GM19043 (cell line): ENCODE measurements at regions not wholly inside any gene's neighbourhood (a gene's known extent, or its start where the extent isn't known, plus 50 kb on each side); places are given as distances from the start of the nearest gene placed in this dataset.

Source experiments
- ATAC-seq: cut with Tn5 transposase; IDR thresholded peaks from one replicate; pipeline ENCODE4 v1.9.1; 2021; ENCODE audit warnings: low read depth; ENCODE audit not compliant: unreplicated experiment

DNA sequence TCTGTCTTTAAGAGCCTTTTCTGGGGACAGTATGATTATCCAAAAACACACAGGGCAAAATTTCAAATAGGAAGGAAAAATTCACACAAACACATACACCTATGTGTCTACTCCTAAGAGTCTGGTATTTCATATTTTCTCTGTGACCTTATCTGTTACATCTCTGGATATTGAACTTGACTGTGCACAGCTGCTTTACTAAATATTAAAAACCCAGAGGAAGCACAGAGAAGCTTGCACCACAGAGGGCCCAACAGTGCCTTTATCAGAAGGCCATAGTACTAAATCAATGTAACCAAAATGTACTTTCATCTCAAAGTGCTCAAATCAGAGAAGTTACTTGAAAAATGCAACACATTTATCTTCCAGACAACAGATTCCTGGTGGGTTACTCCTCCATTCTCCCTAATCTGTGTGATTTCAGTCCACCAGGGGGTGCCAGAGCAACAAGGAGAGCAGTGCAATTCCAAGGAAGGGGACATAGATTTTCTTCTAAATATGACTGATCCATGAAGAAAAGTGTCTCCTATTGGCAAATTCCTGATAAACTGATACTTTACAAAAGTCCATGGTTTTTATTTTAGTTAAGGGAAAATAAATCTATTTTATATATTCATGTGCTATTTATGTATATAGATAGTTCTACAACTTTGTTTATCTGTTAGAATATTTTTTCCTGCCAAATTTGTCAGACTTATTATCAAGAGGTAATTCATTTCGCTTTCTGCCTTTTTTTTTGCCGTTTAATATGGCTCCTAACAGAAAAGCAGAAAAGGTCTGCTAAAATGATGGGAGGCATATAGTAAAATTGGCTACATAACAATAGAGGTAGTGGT lies 617.6 kb downstream of the LRFN5 start:
- no peak for ATAC-seq

DNA sequence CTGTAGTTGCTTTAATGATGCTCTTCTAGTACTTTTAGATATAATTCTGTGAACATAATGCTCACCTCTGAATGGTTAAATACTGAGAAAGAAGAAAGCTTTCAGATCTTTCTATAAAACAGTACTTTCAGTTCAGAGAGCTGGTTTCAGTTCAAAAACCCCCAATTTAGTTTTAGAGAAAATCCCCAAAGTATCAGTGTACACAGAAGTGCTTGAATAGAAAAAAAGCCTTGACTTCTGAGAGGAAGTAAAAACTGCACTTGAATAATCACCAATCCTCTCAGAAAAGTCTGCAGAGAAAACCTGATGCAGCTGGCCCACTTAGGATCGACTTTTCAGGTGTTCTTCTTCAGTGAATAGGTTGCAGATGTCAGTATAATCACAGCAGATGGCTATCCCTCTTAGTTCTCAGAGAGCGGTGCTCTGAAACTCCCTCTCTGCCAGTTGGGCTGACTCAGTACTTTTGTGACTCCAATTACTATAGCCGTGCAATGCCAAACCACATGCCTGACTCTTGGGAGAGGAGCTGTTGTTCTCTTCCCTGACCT lies 616.3 kb downstream of the LRFN5 start:
- ATAC-seq, result peak; percentile 89

DNA sequence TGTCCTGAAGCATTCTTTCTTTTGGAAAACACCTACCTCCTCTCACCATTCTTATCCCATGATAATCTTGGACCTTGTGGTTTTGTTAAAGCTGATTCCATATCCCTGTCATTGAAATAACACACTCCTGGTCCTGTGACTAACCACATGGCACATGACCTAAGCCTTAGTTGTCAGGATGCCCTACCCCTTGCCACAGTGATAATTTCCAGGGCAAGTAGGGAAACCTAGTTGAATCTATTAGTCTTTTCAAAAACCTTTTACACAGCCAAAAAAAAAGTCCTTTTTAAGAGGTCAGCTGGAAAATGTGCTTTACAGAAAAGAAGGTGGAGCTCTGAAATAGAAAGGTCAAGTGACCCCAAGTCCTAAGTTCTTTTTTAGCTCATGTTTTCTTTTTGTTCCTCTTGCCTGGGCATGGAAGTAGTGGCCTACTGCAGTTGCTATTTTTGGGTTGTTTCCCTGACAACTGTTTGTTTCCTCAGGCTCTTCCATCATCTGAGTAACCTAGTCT lies 608.4 kb downstream of the LRFN5 start:
- ATAC-seq, result no peak

DNA sequence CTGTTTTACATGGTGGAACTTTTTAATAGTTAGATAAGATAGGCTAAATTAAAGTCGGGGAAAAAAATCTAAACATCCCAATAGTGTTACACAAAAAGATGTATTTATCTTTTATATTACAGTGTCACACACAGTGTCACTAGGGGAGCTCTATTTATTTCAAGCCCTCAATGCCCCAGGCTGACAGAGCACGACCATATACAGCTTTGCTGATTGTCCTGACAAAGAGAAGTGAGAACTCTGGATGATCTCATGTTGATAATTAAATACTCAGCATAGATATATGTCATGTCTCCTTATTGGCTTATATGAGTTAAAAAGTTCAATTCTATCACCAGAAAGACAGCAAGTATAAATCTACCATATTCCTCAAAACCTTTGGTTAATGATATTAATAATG lies 594.3 kb downstream of the LRFN5 start:
- no peak for ATAC-seq

DNA sequence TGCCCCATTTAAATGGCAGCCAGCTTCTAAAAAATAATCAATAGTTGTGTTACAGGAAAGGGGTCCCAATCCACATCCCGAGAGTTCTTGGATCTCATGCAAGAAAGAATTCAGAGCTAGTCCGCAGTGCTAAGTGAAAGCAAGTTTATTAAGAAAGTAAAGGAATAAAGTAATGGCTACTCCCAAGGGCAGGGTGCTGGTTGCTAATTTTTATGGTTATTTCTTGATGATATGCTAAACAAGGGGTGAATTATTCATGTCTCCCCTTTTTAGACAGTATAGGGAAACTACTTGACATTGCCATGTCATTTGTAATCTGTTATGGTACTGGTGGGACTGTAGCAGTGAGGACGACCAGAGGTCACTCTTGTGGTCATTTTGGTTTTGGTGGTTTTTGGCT lies 591.3 kb downstream of the LRFN5 start:
- ATAC-seq, result no peak

DNA sequence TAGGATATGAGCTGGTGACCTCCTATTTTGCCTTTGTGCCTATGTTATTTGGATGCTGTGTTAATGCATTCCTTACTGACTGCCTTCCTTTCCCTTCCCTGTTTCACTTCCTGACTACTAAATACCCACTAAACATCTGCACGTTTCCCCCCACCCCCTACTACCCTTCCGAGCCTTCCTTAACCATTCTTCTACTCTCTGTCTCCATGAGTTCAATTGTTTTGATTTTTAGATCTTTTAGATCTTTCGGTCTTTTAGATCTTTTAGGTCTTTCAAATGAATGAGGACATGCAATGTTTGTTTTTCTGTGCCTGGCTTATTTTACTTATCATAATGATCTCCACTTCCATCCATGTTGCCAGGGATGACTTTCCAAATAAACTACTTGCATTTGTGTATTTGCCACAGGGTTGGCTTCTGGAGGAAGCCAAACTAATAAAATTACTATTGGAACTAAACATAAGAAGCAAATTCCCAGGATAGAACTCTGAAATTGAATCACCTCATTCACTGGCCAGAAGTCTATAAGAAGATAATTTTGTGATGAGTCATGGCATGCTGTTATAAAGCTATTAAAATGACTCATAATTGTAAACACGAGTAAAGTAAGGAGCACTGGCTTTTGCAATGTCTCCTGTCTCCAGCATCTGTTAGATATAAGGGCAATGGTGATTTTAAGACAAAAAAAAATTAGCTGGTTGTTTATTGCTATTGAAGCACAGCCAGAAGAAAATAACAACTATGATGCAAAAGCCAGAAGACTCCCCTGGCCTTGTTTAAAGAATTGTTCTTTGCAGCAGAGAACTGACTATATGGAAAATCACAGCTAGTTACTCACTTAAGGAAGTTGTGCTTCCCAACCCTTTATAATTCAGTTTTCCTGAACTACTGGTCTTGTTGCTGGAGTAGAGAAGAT lies 586.3 kb downstream of the LRFN5 start:
- ATAC-seq, result no peak

DNA sequence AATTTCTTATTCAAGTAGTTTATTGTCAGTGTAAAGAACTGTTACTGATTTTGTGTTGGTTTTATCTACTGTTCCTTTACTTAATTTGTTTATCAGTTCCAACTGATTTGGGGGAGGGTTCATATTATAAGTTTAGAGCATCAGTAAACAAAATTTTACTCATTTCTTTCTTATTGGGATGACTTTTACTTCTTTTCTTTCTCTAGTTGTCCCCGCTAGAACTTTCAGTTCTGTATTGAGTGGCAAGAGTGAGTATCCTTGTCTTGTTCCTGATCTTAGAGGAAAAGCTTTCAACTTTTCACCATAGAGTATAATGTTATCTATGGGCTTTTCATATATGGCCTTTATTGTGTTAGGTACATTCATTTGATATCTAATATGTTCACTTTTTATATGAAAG lies 584.1 kb downstream of the LRFN5 start:
- ATAC-seq, result no peak

DNA sequence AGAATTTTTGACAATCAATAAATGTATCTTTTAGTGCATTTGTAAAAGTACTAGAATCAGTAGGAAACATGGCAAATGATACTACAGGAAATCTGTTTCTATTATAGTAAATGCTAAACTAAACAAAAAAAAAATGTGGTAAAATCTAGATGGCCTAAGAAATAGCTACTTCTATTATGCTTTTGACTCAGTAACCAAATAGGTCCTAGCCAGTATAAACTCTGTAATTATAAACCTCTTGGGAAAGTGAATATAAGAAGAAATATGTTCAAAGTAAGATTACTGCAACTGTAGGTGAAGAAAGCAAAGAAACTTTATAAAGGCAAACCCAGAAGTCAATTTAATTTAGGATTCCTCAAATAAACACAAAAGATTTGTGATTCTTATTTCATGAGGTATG lies 581.2 kb downstream of the LRFN5 start:
- no peak for ATAC-seq

DNA sequence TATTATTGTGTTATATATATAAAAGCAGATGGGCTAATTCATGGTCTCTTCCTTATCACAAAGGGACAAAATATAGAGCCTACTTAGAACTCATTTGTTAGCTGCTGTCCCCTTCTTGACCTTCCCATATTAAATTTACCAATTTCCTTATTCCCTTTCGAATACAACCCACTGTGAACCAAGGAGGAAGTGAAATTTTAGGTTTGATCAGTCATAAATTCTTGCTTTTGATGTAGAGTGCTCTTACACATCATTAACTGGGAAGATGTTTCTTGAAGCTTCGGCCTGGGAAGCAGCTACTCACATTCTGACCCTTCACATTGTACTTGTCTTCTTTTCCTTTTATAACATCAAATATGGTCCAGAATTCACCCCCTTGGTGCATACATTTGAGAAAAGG lies 579.0 kb downstream of the LRFN5 start:
- no peak for ATAC-seq

DNA sequence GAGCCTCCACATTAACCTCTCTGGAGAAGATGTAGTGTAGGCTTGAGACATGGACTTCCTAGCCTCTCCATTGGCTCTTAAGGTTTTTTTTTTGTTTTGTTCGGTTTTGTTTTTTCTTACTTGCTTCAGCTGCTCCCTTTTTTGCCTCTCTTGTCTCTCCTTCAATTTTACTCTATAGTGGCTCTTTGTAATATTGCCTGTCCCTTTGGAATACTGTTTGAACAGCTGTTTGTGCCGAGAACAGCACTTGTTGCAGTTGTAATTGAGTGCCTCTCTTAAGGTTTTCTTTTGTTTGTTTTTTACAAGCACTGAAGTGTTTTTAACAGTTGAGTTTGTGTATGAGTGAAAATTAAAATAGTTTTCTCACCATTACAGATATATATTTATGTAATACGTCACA lies 567.7 kb downstream of the LRFN5 start:
- ATAC-seq, result no peak

DNA sequence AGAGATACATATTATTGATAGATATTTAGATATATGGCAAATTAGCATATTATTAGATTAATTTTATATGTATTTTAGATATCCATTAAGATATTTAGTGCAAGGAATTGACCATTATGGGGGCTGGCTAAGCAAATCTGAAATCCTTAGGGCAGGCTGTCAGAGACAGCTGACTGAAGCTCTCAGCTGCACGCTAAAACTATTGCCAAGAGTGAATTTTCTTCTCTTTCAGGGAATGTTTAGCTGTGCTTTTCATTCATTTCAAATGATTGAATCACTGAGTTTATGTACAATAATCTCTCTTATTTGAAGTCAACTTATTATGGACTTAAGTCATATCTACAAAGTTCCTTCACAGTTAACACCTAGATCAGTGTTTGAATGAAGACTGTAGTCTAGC lies 566.5 kb downstream of the LRFN5 start:
- ATAC-seq, result no peak

DNA sequence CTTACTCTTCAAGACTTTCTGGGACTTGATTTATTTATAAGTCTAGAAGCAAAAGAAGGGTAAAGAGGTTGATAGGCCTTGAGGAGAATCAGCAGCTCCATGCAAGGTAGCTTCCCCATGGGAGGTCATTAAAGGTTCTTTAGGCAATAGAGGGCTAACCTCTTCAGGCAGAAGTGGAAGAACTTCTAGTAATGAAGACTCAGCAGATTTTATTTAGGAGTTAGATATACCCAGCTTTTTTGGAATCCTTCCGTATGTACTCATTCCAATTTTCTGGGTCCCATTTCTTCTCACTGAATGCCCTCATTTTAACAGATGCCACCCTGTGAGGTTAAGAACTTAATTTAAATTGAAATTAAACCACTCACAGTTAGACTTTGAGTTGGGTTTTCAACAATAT lies 565.6 kb downstream of the LRFN5 start:
- no peak for ATAC-seq

DNA sequence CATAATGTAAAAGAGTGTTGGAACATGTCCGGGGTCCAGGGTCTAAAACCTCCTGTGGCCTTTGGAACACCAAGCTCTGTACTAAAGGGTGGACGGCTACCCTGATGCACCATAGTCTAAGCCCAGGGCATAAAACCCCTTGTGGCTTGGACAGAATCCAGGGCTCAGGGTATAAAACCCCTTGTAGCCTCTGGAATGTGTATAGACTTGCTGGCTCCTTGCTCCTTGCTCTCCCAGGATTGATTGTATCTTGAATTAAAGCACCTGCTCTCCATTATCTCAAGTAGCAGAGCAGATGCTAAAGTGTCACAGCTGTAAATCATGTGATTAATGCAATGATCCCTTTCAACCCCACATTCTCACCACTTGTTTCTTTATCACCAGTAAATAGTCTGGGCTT lies 556.5 kb downstream of the LRFN5 start:
- ATAC-seq, result no peak

DNA sequence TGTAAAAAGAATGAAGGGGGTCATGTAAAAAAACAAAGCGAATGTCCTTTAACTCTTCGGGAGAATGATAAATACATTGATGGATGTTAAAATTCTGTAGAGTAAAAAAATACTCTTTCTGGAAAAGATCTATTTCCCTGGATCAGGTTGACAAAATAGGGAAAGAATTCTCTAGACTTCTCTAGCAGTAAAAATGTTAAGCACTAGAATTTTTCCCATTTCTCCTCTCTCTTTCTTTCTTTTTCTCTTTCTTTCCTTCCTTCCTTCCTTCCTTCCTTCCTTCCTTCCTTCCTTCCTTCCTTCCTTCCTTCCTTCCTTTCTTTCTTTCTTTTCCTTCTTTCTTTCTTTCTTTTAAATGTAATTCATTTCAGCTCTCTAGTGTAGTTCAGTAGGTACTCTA lies 552.5 kb downstream of the LRFN5 start:
- ATAC-seq, result no peak

DNA sequence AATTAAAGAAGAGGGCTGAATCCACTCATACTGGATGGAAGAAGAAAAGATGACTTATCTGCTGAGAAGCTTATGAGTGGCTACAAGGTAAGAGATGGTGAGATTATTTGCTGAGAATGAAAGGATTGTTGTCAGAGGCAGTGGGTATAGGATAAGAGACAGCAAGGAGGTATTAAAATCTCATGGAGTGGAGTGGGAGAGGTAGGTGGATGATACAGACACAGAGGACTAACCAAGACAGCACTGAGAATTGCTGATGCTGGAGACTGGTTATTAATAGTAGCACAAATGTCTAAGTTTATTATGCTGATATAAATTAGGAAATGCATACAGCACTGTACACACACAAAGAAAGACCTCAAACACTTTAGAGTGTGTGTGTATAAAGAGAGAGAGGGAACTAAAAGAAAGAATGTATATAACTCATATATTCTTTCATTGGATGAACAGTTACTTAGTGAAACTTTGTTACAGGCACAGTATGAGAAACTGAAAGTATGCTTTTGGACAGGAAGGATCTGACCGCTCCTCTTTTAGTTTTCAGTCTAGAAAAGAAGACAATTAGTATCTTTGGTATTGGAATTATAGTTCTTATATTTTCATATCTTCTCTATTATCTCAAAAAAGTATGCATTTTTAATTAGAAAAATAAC lies 543.1 kb downstream of the LRFN5 start:
- ATAC-seq, result no peak

DNA sequence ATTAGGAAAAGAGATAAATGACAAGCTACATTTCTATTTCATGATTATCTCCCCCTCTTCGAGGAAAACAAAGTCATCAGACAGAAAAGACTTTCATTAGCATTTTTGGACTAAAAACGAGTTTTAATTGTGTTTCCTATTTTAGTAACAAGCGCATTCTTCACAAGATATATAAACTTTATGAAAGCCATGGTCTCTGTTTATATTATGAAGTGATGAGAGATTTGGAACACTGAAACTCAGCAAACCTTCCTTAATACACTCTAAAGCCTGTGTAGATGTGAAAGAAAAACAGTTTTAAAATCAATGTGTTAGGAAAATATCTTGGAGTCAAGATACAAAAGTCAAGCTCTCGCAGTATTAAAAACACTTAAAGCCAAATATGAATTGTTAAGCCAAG lies 539.1 kb downstream of the LRFN5 start:
- no peak for ATAC-seq

DNA sequence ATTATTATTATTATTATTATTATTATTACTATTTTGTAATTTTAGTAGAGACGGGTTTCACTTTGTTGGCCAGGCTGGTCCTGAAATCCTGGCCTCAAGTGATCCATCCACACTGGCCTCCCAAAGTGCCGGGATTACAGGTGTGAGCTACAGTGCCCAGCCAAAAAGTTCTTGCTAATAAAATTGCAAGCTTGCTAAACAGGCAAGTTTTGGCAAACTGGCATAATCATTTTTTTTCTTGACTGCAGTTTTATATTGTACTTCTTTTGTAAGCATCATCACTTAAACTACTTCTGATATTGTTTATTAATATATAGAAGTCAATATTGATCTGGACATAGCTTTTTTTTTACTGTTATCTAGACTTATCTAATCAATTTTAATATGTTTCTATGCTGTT lies 536.4 kb downstream of the LRFN5 start:
- no peak for ATAC-seq

DNA sequence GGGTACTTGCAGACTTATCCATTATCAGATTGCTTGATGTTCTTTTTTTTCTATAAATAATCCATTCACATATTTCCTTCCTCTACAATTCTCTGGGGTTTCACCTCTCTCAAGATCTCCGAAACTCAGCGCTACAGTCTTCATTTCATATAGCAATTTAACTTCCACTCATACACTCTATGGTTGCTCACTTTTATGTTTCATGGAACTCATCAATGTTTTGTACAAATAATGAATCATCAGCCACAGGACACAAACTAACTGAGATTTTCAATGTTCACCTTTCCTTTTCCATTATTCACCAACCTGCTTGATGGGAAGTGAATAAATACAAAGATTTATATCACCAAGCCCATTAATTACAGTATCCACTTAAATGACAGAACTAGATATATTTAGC lies 534.7 kb downstream of the LRFN5 start:
- no peak for ATAC-seq

DNA sequence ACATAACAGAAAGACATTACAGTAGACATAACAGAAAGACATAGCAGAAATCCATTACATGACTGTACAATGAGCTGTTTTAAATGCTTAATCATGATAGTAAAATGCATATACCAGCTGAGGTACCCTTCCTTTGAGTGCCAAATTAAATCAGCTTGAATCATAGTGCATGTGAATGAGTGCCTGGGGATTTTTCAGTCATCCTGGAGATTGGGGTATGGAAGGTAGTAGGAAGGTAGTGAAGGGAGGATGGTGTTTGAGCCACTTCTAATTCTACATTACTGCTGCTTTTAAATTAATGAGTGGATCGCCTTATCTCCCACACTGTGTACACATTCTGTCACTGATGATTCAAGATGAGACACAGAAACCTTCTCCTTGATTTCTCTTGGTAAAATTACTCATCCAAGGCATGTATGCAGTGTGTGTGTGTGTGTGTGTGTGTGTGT lies 534.2 kb downstream of the LRFN5 start:
- no peak for ATAC-seq

DNA sequence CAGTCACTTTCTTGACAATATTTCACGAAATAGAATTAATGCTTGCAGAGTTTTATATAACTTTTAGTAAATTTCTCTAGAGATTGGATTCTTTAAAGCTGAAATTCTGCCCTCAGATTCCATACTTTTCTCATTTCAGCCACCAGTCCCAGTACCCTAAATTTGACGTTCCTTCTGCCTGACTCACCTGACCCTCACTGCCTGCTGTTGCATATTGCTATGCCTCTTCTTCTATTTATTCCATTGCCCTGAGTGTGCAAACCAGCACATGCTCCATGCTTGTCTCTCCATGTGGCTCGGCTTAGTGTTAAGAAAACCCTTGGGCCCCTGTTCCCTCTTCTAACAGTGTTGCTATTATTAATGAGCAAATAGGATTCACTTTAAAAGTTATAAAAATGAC lies 533.3 kb downstream of the LRFN5 start:
- ATAC-seq, result no peak

DNA sequence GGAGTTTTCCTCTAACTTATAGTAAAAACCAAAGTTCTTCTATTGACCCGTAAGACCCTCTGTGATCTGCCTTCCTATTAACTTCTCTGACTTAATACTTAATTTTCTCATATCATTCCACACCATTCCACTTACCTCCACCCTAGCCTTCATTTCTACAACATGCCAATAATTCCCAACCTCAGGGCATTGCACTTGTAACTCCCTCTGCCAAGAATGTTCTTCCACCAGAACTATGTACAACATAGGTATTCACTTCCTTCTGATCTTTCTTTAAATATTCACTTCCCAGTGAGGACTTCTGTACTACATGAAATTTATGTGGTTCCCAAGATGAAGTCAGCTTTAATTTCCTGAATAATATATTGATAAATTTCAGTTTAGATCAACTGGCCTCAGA lies 531.7 kb downstream of the LRFN5 start:
- ATAC-seq, result no peak
